ENCODE measurements at regions not wholly inside any gene's neighbourhood (a gene's known extent, or its start where the extent isn't known, plus 50 kb on each side); places are given as distances from the start of the nearest gene placed in this dataset.

DNA sequence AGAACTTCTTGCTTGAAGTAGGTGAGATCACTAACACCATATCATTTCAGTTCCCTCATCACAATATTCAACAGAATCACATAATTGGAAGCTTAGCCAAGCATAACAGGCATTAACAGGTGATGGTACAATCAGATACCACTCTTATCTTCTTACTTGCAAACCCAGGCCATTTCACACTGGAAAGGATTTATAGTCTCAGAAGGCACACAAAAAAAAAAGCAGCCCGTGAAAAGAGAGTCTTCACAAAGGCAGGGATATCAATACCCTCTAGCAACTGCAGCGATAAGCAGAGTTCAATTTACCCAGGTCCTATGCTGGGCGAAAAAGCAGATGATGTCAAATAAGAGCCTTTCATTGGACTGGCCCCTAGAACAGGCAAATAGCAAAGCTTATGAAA lies 1082.4 kb downstream of the XPNPEP1 start:
- DNase-seq (no peak), ATAC-seq (ENCODE audit: low read depth) (no peak)
- H3K27me3 ChIP-seq (replicated peaks in 1 of 4; ENCODE audit: control extremely low read depth in 1 of 4, control insufficient read depth in 3 of 4, insufficient read depth in 4 of 4, low read length in 3 of 4): no peaks in the 10 kb centered on the region
- Mint-ChIP-seq H3K9me3 (ENCODE audit: insufficient read depth) (no peaks in the 10 kb centered on the region), H3K27me3 (peaks cover 6% of the 10 kb centered on the region), H3K4me3 (no peak overlapping the region), H3K27ac (no peak overlapping the region), H3K4me1 (no peaks in the 10 kb centered on the region)
- no peak overlapping the region for H3K4me2 ChIP-seq (replicated peaks; ENCODE audit: low read depth, low read length, poor library complexity, severe bottlenecking)
- H3K4me1 ChIP-seq (ENCODE audit: control insufficient read depth in 2 of 2, insufficient read depth in 2 of 2, low read length in 2 of 2): no peaks in the 10 kb centered on the region
- no peak for TF ChIP-seq CTCF (IDR thresholded peaks at IDR 0.05)
- H3K9ac ChIP-seq (ENCODE audit: low read length): no peak overlapping the region
- H2AFZ ChIP-seq (ENCODE audit: insufficient read depth, low read depth, low read length, poor library complexity, severe bottlenecking): no peak overlapping the region
- POLR2A ChIA-PET: no interaction called here
- no peaks in the 10 kb centered on the region for H4K20me1 ChIP-seq (ENCODE audit: control insufficient read depth, insufficient read depth, low read length, poor library complexity, severe bottlenecking)
- intact Hi-C loops (cut with micrococcal nuclease): no loop called here
- WGBS (ENCODE audit: insufficient coverage): 50% methylated on average over 1 of the region's 3 CpGs
- H3K4me3 ChIP-seq (ENCODE audit: control extremely low read depth in 1 of 5, extremely low read depth in 1 of 5, insufficient read depth in 1 of 5, low read depth in 2 of 5, low read length in 4 of 5): no peak overlapping the region
- CTCF ChIA-PET: no interaction called here
- no peaks in the 10 kb centered on the region for H3K36me3 ChIP-seq (replicated peaks in 1 of 2; ENCODE audit: control extremely low read depth in 1 of 2, control insufficient read depth in 1 of 2, extremely low read depth in 1 of 2, insufficient read depth in 2 of 2, low read length in 1 of 2)
- H3K27ac ChIP-seq (ENCODE audit: low read length in 2 of 2): no peak overlapping the region
- H3K79me2 ChIP-seq (ENCODE audit: control insufficient read depth, insufficient read depth, low read length): no peaks in the 10 kb centered on the region
- no peaks in the 10 kb centered on the region for H3K9me3 ChIP-seq (ENCODE audit: control extremely low read depth in 1 of 3, control insufficient read depth in 2 of 3, insufficient read depth in 1 of 3, low read length in 2 of 3)

GRCh38 chr10:108836362-108836761 lies 1086.9 kb downstream of the XPNPEP1 start:
- POLR2A ChIA-PET: no interaction called here
- Histone ChIP-seq H3K27me3 (replicated peaks in 1 of 4; ENCODE audit: control extremely low read depth in 1 of 4, control insufficient read depth in 3 of 4, insufficient read depth in 4 of 4, low read length in 3 of 4) (no peaks in the 10 kb centered on the region), H3K9me3 (ENCODE audit: control extremely low read depth in 1 of 3, control insufficient read depth in 2 of 3, insufficient read depth in 1 of 3, low read length in 2 of 3) (no peaks in the 10 kb centered on the region), H3K36me3 (replicated peaks in 1 of 2; ENCODE audit: control extremely low read depth in 1 of 2, control insufficient read depth in 1 of 2, extremely low read depth in 1 of 2, insufficient read depth in 2 of 2, low read length in 1 of 2) (no peaks in the 10 kb centered on the region), H3K79me2 (ENCODE audit: control insufficient read depth, insufficient read depth, low read length) (no peaks in the 10 kb centered on the region), H3K9ac (ENCODE audit: low read length) (no peak overlapping the region), H3K4me3 (ENCODE audit: control extremely low read depth in 1 of 5, extremely low read depth in 1 of 5, insufficient read depth in 1 of 5, low read depth in 2 of 5, low read length in 4 of 5) (no peak overlapping the region), H2AFZ (ENCODE audit: insufficient read depth, low read depth, low read length, poor library complexity, severe bottlenecking) (no peak overlapping the region), H3K27ac (ENCODE audit: low read length in 2 of 2) (no peak overlapping the region), H4K20me1 (ENCODE audit: control insufficient read depth, insufficient read depth, low read length, poor library complexity, severe bottlenecking) (no peaks in the 10 kb centered on the region), H3K4me2 (replicated peaks; ENCODE audit: low read depth, low read length, poor library complexity, severe bottlenecking) (no peak overlapping the region), H3K4me1 (ENCODE audit: control insufficient read depth in 2 of 2, insufficient read depth in 2 of 2, low read length in 2 of 2) (no peaks in the 10 kb centered on the region)
- H3K4me1 Mint-ChIP-seq: no peaks in the 10 kb centered on the region
- DNase-seq: no peak
- no peak for ATAC-seq (ENCODE audit: low read depth)
- no peaks in the 10 kb centered on the region for H3K27me3 Mint-ChIP-seq
- intact Hi-C loops (cut with micrococcal nuclease): no loop called here
- CTCF ChIA-PET: no interaction called here
- no peaks in the 10 kb centered on the region for H3K9me3 Mint-ChIP-seq (ENCODE audit: insufficient read depth)
- no peak overlapping the region for H3K27ac Mint-ChIP-seq
- no CpG with 5 or more reads among the region's 5 CpGs for WGBS (ENCODE audit: insufficient coverage)
- TF ChIP-seq EZH2 (IDR thresholded peaks at IDR 0.05; ENCODE audit: borderline replicate concordance, insufficient read depth, low read depth, low read length, poor library complexity, severe bottlenecking): no peak
- TF ChIP-seq CTCF (IDR thresholded peaks at IDR 0.05): no peak
- no peak overlapping the region for H3K4me3 Mint-ChIP-seq

All from B cell (primary cell).